GM18517 (cell line): ENCODE measurements at regions not wholly inside any gene's neighbourhood (a gene's known extent, or its start where the extent isn't known, plus 50 kb on each side); places are given as distances from the start of the nearest gene placed in this dataset.
"Not testable (repeated sequence)": the region's sequence is repeated elsewhere in the genome, so short reads cannot be mapped to it uniquely, and the experiment has no call there.

Experiments used
- ATAC-seq: cut with Tn5 transposase; IDR thresholded peaks from one replicate; pipeline ENCODE4 v1.9.1; 2021; ENCODE audit warnings: mild to moderate bottlenecking, moderate library complexity; ENCODE audit not compliant: unreplicated experiment

- ATAC-seq = no peak
Measured at GRCh38 chr4:10856271-10856782, 171.8 kb upstream of the CLNK start.

- no peak for ATAC-seq
Measured at GRCh38 chr4:10853196-10853595, 168.6 kb upstream of the CLNK start.

GRCh38 chr4:10841697-10842096, 157.1 kb upstream of the CLNK start:
- no peak for ATAC-seq

GRCh38 chr4:10837151-10837550, 152.6 kb upstream of the CLNK start:
- no peak for ATAC-seq

GRCh38 chr4:10832806-10833628, 148.4 kb upstream of the CLNK start:
- no peak for ATAC-seq

- ATAC-seq = no peak
Measured at GRCh38 chr4:10831727-10832408, 147.3 kb upstream of the CLNK start.

GRCh38 chr4:10828918-10829538, 144.5 kb upstream of the CLNK start:
- not testable (repeated sequence) for ATAC-seq

- no peak for ATAC-seq
Measured at GRCh38 chr4:10821826-10822225, 137.3 kb upstream of the CLNK start.

GRCh38 chr4:10816571-10816970, 132.0 kb upstream of the CLNK start:
- no peak for ATAC-seq

GRCh38 chr4:10811991-10812390, 127.4 kb upstream of the CLNK start:
- no peak for ATAC-seq

- no peak for ATAC-seq
Measured at GRCh38 chr4:10810411-10810810, 125.8 kb upstream of the CLNK start.

- ATAC-seq = no peak
Measured at GRCh38 chr4:10809905-10810304, 125.3 kb upstream of the CLNK start.

GRCh38 chr4:10808591-10808990, 124.0 kb upstream of the CLNK start:
- no peak for ATAC-seq

GRCh38 chr4:10806953-10807645, 122.5 kb upstream of the CLNK start:
- ATAC-seq = no peak

- ATAC-seq = no peak
Measured at GRCh38 chr4:10803713-10804343, 119.3 kb upstream of the CLNK start.

GRCh38 chr4:10787365-10787764, 102.8 kb upstream of the CLNK start:
- ATAC-seq = no peak

- ATAC-seq = no peak
Measured at GRCh38 chr4:10784621-10785020, 100.1 kb upstream of the CLNK start.

GRCh38 chr4:10783351-10783750, 98.8 kb upstream of the CLNK start:
- ATAC-seq = no peak

- ATAC-seq = no peak
Measured at GRCh38 chr4:10781805-10782204, 97.2 kb upstream of the CLNK start.

GRCh38 chr4:10780803-10781202, 96.2 kb upstream of the CLNK start:
- ATAC-seq = not testable (repeated sequence)

- not testable (repeated sequence) for ATAC-seq
Measured at GRCh38 chr4:10775132-10775531, 90.6 kb upstream of the CLNK start.
